ENCODE measurements at regions not wholly inside any gene's neighbourhood (a gene's known extent, or its start where the extent isn't known, plus 50 kb on each side); places are given as distances from the start of the nearest gene placed in this dataset.
"Not testable (repeated sequence)": the region's sequence is repeated elsewhere in the genome, so short reads cannot be mapped to it uniquely, and the experiment has no call there.

DNA sequence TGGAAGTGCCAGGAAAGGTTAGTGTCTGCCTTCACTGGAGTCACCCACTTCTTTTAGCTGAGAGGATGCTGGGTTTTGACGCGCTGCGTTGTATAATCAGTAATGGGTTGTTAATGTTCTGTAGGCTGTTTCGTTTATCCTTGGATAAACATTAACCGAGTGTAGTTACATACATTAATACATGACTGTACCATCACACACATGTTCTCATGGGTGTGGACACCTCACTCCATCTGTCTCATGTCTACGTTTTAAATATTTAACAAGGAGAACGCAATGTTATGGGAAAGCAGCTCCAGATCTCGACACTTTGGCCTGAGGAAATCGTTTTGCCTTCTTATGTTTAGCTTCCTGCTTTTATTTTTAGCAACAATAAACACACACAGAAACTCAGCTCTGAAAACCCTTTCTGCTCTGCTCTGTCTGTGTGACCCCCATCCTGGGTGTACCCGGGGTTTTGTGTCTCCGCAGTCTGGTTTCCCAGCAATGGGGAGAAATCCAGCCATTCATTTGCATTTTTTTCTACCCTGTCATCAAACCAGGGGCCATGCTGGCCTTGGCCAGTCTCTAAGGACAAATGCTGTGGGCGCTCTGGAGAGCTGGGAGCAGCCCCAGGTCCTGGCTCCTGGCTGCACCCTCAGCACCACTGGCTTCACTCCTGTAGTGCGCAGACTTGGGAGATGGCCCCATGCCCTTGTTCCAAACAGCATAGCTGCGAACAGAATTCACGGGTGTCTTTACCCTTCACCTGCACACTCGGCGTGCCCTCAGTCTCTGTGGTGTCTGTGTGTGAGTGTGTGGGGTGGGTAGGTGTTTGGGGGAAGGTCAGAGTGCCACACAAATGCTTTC is 110.8 kb downstream of the ERMARD start:
- peak; percentile 6 for DNase-seq (ENCODE audit: low spot score)

GRCh38 chr6:169861431-169862042 is 110.1 kb downstream of the ERMARD start:
- peak; percentile 7 for DNase-seq (ENCODE audit: low spot score)

- peak; percentile 5 for DNase-seq (ENCODE audit: low spot score)
Observed at GRCh38 chr6:169859978-169860703, 108.7 kb downstream of the ERMARD start.

GRCh38 chr6:169859401-169859977 is 108.1 kb downstream of the ERMARD start:
- DNase-seq (ENCODE audit: low spot score), result peak; percentile 5

DNA sequence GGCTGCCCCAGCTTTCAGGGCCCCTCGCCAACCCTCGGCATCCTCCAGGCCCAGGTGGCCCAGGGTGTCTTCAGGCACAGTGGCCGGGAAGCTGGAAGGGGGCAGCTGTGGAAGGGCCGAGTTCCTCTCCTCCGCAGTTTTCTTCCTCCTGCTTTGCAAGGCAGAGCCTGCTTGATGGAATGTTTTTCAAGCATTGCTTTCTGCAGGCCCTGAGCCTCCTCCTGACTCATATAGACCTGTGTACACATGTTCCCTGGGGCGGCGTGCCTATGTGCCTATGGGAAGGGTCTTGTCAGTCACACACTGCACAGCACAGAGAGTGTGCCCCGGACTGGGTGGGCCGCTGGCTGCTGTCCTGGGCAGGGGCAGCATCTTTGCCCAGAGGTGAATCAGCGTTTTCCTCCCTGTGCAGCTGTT is 107.5 kb downstream of the ERMARD start:
- peak; percentile 3 for DNase-seq (ENCODE audit: low spot score)

GRCh38 chr6:169858293-169858934 is 107.0 kb downstream of the ERMARD start:
- peak; percentile 4 for DNase-seq (ENCODE audit: low spot score)

- DNase-seq (ENCODE audit: low spot score), result peak; percentile 2
Observed at GRCh38 chr6:169857343-169858292, 106.2 kb downstream of the ERMARD start.

DNA sequence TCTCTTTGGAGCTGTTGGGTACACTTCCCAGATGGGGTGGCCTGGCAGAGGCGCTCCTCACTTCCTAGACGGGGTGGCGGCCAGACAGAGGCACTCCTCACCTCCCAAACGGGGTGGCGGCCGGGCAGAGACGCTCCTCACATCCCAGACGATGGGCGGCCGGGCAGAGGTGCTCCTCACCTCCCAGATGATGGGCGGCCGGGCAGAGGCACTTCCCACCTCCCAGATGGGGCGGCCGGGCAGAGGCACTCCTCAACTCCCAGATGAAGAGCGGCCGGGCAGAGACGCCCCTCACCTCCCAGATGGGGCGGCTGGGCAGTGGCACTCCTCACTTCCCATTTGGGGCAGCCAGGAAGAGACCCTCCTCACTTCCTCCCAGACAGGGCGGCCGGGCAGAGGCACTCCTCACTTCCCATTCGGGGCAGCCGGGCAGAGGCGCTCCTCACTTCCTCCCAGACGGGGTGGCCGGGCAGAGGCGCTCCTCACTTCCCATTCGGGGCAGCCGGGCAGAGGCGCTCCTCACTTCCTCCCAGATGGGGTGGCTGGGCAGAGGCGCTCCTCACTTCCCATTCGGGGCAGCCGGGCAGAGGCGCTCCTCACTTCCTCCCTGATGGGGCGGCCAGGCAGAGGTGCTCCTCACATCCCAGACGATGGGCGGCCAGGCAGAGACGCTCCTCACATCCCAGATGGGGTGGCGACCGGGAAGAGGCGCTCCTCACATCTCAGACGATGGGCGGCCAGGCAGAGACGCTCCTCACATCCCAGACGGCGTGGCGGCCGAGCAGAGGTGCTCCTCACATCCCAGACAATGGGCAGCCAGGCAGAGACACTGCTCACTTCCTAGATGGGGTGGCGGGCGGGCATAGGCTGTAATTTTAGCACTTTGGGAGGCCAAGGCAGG is 105.3 kb downstream of the ERMARD start:
- not testable (repeated sequence) for DNase-seq (ENCODE audit: low spot score)

DNA sequence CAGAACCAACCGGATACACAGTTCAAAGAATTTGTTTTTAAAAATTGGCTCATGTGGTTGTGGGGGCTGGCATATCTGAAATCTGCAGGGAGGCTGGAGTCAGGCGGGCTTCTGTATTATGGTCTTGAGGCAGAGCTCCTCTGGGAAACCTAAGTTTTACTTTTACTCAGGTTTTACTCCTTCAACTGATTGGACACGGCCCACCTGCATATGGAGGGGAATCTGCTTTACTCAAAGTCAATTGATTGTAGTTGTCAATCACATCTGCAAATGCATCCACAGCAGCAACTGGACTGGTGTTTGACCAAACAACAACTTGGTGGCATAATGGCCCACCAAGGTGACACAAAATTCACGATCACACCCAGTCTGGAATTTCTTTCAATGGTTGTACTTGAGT is 103.4 kb downstream of the ERMARD start:
- no peak for DNase-seq (ENCODE audit: low spot score)

GRCh38 chr6:169854083-169854725 is 102.8 kb downstream of the ERMARD start:
- DNase-seq (ENCODE audit: low spot score), result peak; percentile 1

- peak; percentile 1 for DNase-seq (ENCODE audit: low spot score)
Observed at GRCh38 chr6:169853196-169854082, 102.0 kb downstream of the ERMARD start.

GRCh38 chr6:169852504-169853195 is 101.2 kb downstream of the ERMARD start:
- DNase-seq (ENCODE audit: low spot score), result no peak

DNA sequence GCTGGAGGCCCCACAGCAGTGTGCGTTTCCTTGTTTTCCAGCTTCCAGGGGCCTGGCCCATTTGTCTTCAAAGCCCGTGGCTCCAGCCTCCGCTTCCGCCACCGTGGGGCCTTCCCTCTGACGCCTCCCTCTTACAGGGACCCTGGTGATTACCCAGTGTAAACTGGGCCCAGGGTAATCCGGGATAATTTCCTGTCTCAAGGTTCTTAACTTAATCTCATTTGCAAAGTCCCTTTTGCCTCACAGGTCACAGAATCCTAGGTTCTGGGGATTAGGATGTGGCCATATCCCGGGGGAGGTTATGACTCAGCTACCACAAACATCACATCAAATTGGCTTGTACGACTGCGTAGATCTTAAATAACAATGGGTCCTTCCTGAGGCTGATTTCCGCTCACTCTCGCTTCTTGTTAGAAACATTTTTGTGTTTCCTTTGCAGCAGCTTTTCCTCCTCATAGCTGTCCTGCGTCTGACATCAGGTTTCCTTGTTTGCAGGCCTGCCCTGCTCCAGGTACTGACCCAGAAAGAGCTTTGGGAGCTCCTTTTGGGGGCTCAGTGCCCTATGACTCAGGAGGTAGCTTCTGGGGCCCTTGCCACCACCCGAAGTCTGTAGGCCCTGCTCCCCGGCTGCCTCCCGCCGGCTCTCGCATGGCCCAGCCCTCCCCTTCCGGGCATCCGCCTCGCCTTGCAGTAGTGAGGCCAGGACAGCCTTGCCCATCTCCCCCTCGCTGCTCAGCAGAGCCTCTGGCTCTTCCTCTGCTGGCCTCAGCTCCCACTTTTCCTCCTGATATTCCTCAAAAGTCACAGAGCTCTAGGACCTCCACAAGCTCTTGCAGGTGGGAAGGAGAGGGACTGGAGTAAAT is 100.5 kb downstream of the ERMARD start:
- DNase-seq (ENCODE audit: low spot score), result no peak

DNA sequence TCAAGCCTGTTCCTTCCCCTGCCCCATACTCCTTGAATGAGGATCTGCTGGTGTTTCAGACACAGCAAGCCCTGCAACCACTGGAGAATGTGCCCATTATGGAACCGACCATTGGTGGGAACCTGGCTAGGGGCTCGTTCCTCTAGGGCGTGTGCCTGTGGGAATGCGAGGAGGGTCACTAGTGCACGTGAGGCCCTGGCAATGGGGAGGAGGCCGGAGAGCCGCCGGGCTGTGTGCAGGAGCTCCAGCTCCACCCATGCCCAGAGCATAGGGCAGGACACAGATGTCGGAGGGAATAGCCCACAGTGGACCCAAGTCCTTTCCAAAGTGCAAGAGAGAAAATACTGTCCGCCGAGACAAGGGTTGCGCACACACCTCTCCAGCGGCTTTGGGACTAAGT is 99.3 kb downstream of the ERMARD start:
- no peak for DNase-seq (ENCODE audit: low spot score)

DNA sequence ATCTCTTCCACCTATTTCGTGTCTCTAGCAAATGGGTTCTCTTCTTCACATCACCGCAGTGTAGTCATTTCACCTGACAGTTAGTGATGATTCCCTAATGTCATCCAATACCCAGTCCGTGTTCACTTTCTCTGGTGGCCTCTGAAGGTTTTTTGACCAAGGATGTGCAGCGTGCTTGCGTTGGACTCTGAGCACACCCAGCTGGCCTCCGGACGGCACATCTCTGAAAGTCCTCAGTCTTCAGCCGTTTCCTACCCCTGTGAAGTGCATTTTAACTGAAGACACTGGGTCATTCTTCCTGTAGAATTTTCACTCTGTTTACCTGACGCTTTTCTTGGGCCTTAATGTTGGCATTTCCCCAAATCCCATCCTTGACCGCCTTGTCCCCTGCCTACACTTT is 98.7 kb downstream of the ERMARD start:
- no peak for DNase-seq (ENCODE audit: low spot score)

- DNase-seq (ENCODE audit: low spot score), result no peak
Observed at GRCh38 chr6:169849396-169849795, 98.0 kb downstream of the ERMARD start.

DNA sequence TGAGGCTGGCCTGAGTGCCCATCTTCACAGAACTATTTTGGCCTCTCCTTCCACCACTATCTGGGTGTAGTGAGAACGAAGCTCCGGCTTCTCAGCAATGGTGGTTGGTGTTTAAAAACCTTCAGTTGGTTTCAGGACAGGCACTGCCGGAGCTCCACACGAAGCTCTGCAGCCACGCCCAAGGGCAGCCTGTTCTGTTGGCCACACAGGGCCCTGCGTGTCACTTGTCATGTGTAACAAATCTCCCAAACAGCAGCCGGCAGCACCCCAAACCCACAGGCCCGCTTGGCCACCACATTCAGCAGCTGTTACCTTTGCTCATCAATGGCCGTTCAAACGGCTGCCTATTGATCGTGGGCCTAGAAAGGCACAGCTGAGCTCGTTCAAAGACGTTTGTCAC is 97.5 kb downstream of the ERMARD start:
- no peak for DNase-seq (ENCODE audit: low spot score)
